Mesendoderm (in vitro differentiated cells): ENCODE measurements at regions not wholly inside any gene's neighbourhood (a gene's known extent, or its start where the extent isn't known, plus 50 kb on each side); places are given as distances from the start of the nearest gene placed in this dataset.
"Not testable (repeated sequence)": the region's sequence is repeated elsewhere in the genome, so short reads cannot be mapped to it uniquely, and the experiment has no call there.

ENCODE experiments used
- DNase-seq: peaks from one replicate; pipeline ENCODE4 v3.0.0; 2013
- H2AK5ac ChIP-seq: 2 replicates; pipeline ENCODE4 v1.6.1; 2013; ENCODE audit warnings: low read length, inconsistent platforms
- H2BK120ac ChIP-seq: 2 replicates; pipeline ENCODE4 v1.6.1; 2013; ENCODE audit warnings: low read depth, mild to moderate bottlenecking, low read length, moderate library complexity, mixed read lengths
- H2BK15ac ChIP-seq: replicated peaks from 2 replicates; pipeline ENCODE4 v1.6.1; 2013; ENCODE audit warnings: low read depth, mild to moderate bottlenecking, moderate library complexity
- H2BK5ac ChIP-seq: 2 replicates; pipeline ENCODE4 v1.6.1; 2013; ENCODE audit warnings: low read length, inconsistent platforms
- H3K18ac ChIP-seq: 2 replicates; pipeline ENCODE4 v1.6.1; 2013; ENCODE audit warnings: mild to moderate bottlenecking, low read length, mixed read lengths
- H3K23ac ChIP-seq: one replicate; pipeline ENCODE4 v1.6.1; 2013; ENCODE audit warnings: low read length
- H3K27ac ChIP-seq: 2 replicates; pipeline ENCODE4 v1.5.1; 2013; ENCODE audit warnings: low read depth, mild to moderate bottlenecking, inconsistent platforms, low read length, moderate library complexity
- H3K27me3 ChIP-seq: 2 replicates; pipeline ENCODE4 v1.6.1; 2013; ENCODE audit warnings: low read length, control low read depth, mild to moderate bottlenecking, inconsistent platforms; ENCODE audit not compliant: insufficient read depth, poor library complexity
- H3K36me3 ChIP-seq: 2 replicates; pipeline ENCODE4 v1.6.1; 2013; ENCODE audit warnings: low read length, inconsistent platforms; ENCODE audit not compliant: control insufficient read depth, insufficient read depth
- H3K4ac ChIP-seq: one replicate; pipeline ENCODE4 v1.6.1; 2013; ENCODE audit warnings: low read depth, mild to moderate bottlenecking, low read length, moderate library complexity
- H3K4me1 ChIP-seq: 2 replicates; pipeline ENCODE4 v1.6.1; 2013; ENCODE audit warnings: low read depth, low read length, inconsistent platforms; ENCODE audit not compliant: control insufficient read depth
- H3K4me2 ChIP-seq: 2 replicates; pipeline ENCODE4 v1.6.1; 2013; ENCODE audit warnings: low read length
- H3K4me3 ChIP-seq: 2 replicates; pipeline ENCODE4 v1.5.1; 2013; ENCODE audit warnings: mild to moderate bottlenecking, low read length
- H3K56ac ChIP-seq: one replicate; pipeline ENCODE4 v1.6.1; 2013; ENCODE audit warnings: low read length
- H3K79me1 ChIP-seq: 2 replicates; pipeline ENCODE4 v1.6.1; 2013; ENCODE audit warnings: low read length, inconsistent platforms
- H3K79me2 ChIP-seq: 2 replicates; pipeline ENCODE4 v1.6.1; 2013; ENCODE audit warnings: mild to moderate bottlenecking, low read length; ENCODE audit not compliant: control insufficient read depth, insufficient read depth
- H3K9ac ChIP-seq: 2 replicates; pipeline ENCODE4 v1.6.1; 2013; ENCODE audit warnings: low read length, inconsistent platforms
- H4K5ac ChIP-seq: one replicate; pipeline ENCODE4 v1.6.1; 2013; ENCODE audit warnings: low read length
- H4K8ac ChIP-seq: one replicate; pipeline ENCODE4 v1.6.1; 2013; ENCODE audit warnings: low read depth, mild to moderate bottlenecking, control low read depth, low read length, moderate library complexity
- WGBS: extraction: QIAGEN DNeasy Blood & Tissue Kit; methylation state at CpG from one replicate; pipeline ENCODE4 v1.1.7; 2013; ENCODE audit warnings: low lambda C conversion rate, missing lambda C conversion rate; ENCODE audit not compliant: insufficient coverage; ENCODE audit errors: extremely low coverage; 5-methylcytosine and 5-hydroxymethylcytosine counted together

- not testable (repeated sequence) for H2AK5ac ChIP-seq, H3K23ac ChIP-seq, DNase-seq, H3K36me3 ChIP-seq, H3K4ac ChIP-seq, H3K27me3 ChIP-seq, H3K9ac ChIP-seq, H3K79me1 ChIP-seq, H3K4me3 ChIP-seq, H2BK15ac ChIP-seq, H4K5ac ChIP-seq, H3K18ac ChIP-seq, H3K27ac ChIP-seq, H3K4me1 ChIP-seq, H3K56ac ChIP-seq, H2BK120ac ChIP-seq, H3K79me2 ChIP-seq, H4K8ac ChIP-seq, H3K4me2 ChIP-seq, H2BK5ac ChIP-seq
- no CpG with 5 or more reads among the region's 4 CpGs for WGBS
Measured at GRCh38 chr13:18706538-18706937, 475.1 kb downstream of the TUBA3C start.

GRCh38 chr13:18702464-18703247, 479.0 kb downstream of the TUBA3C start:
- WGBS, result 100% methylated on average over 2 of the region's 8 CpGs

GRCh38 chr13:18698332-18698731, 483.3 kb downstream of the TUBA3C start:
- H3K36me3 ChIP-seq, H4K8ac ChIP-seq, H3K9ac ChIP-seq, H3K27me3 ChIP-seq, H3K4ac ChIP-seq, H4K5ac ChIP-seq, H3K4me1 ChIP-seq, H2BK15ac ChIP-seq, H3K4me3 ChIP-seq, H3K27ac ChIP-seq, H2BK120ac ChIP-seq, H3K56ac ChIP-seq, H2BK5ac ChIP-seq, H2AK5ac ChIP-seq, DNase-seq, H3K79me2 ChIP-seq, H3K23ac ChIP-seq, H3K18ac ChIP-seq, H3K4me2 ChIP-seq, H3K79me1 ChIP-seq: not testable (repeated sequence)
- WGBS, result no CpG with 5 or more reads among the region's 3 CpGs

More at GRCh38 chr13:18702464-18703247, 479.0 kb downstream of the TUBA3C start:
- DNase-seq, H3K4me2 ChIP-seq, H2BK120ac ChIP-seq, H2AK5ac ChIP-seq, H3K56ac ChIP-seq, H3K23ac ChIP-seq, H3K27ac ChIP-seq, H3K4me3 ChIP-seq, H3K4ac ChIP-seq, H3K79me1 ChIP-seq, H3K9ac ChIP-seq, H4K8ac ChIP-seq, H3K79me2 ChIP-seq, H2BK15ac ChIP-seq, H3K18ac ChIP-seq, H3K36me3 ChIP-seq, H3K4me1 ChIP-seq, H4K5ac ChIP-seq, H2BK5ac ChIP-seq, H3K27me3 ChIP-seq: not testable (repeated sequence)

GRCh38 chr13:18697851-18698250, 483.8 kb downstream of the TUBA3C start:
- WGBS, result no CpG with 5 or more reads among the region's 8 CpGs
- not testable (repeated sequence) for H3K4me2 ChIP-seq, H3K9ac ChIP-seq, H3K56ac ChIP-seq, H3K4me1 ChIP-seq, H2BK15ac ChIP-seq, H3K27ac ChIP-seq, H4K8ac ChIP-seq, H3K36me3 ChIP-seq, H2BK5ac ChIP-seq, H3K18ac ChIP-seq, H2AK5ac ChIP-seq, H2BK120ac ChIP-seq, H3K4me3 ChIP-seq, H3K23ac ChIP-seq, H3K27me3 ChIP-seq, DNase-seq, H3K79me2 ChIP-seq, H4K5ac ChIP-seq, H3K79me1 ChIP-seq, H3K4ac ChIP-seq

GRCh38 chr13:18697221-18697620, 484.4 kb downstream of the TUBA3C start:
- not testable (repeated sequence) for H3K23ac ChIP-seq, H3K27ac ChIP-seq, H3K56ac ChIP-seq, H3K79me1 ChIP-seq, H2BK120ac ChIP-seq, H3K4me2 ChIP-seq, H3K27me3 ChIP-seq, DNase-seq, H2AK5ac ChIP-seq, H2BK15ac ChIP-seq, H3K4me3 ChIP-seq, H3K4me1 ChIP-seq, H4K8ac ChIP-seq, H3K79me2 ChIP-seq, H4K5ac ChIP-seq, H3K36me3 ChIP-seq, H3K18ac ChIP-seq, H3K9ac ChIP-seq, H3K4ac ChIP-seq, H2BK5ac ChIP-seq
- WGBS, result no CpG with 5 or more reads among the region's 21 CpGs

- H2BK15ac ChIP-seq, H3K79me1 ChIP-seq, H3K4me3 ChIP-seq, H4K5ac ChIP-seq, H3K18ac ChIP-seq, H2AK5ac ChIP-seq, DNase-seq, H3K4me2 ChIP-seq, H2BK120ac ChIP-seq, H2BK5ac ChIP-seq, H3K4ac ChIP-seq, H4K8ac ChIP-seq, H3K4me1 ChIP-seq, H3K56ac ChIP-seq, H3K36me3 ChIP-seq, H3K27ac ChIP-seq, H3K79me2 ChIP-seq, H3K27me3 ChIP-seq, H3K9ac ChIP-seq, H3K23ac ChIP-seq: not testable (repeated sequence)
- WGBS, result no CpG with 5 or more reads among the region's 2 CpGs
Measured at GRCh38 chr13:18677403-18677802, 504.2 kb downstream of the TUBA3C start.
